ENCODE measurements at regions not wholly inside any gene's neighbourhood (a gene's known extent, or its start where the extent isn't known, plus 50 kb on each side); places are given as distances from the start of the nearest gene placed in this dataset.

- TF ChIP-seq CTCF (IDR thresholded peaks at IDR 0.05) (no peak), POLR2A (IDR thresholded peaks at IDR 0.05) (no peak)
Observed at GRCh38 chr4:19051831-19052230, 1030.3 kb upstream of the LCORL start.

Data from heart left ventricle (tissue), 13 donors.